OCI-LY1 (cell line): ENCODE measurements at regions not wholly inside any gene's neighbourhood (a gene's known extent, or its start where the extent isn't known, plus 50 kb on each side); places are given as distances from the start of the nearest gene placed in this dataset.

Experiments used
- H2AFZ ChIP-seq: fragments of 200-600 bp; sonication (generic), shearing (Covaris generic); 2 replicates; pipeline ENCODE4 v1.6.0; 2014; ENCODE audit warnings: antibody characterized with exemption, mild to moderate bottlenecking, low read length
- H3F3A ChIP-seq: fragments of 200-600 bp; sonication (generic), shearing (Covaris generic); 2 replicates; pipeline ENCODE4 v1.6.0; 2014; ENCODE audit warnings: mild to moderate bottlenecking, antibody characterized with exemption, low read length, moderate library complexity; ENCODE audit not compliant: insufficient read depth
- H3K27ac ChIP-seq: fragments of 200-600 bp; sonication (generic); 2 replicates; pipeline ENCODE4 v1.5.1; 2014; ENCODE audit warnings: low read length, mixed run types, mild to moderate bottlenecking, low read depth; ENCODE audit not compliant: poor library complexity, severe bottlenecking
- H3K27me3 ChIP-seq: fragments of 200-600 bp; sonication (generic); 2 replicates; pipeline ENCODE4 v1.6.0; 2014; ENCODE audit warnings: antibody characterized with exemption, mild to moderate bottlenecking, low read length, moderate library complexity; ENCODE audit not compliant: insufficient read depth
- H3K36me3 ChIP-seq: fragments of 200-600 bp; sonication (generic); 2 replicates; pipeline ENCODE4 v1.6.1; 2014; ENCODE audit warnings: mild to moderate bottlenecking, antibody characterized with exemption, low read length, moderate library complexity, mixed read lengths; ENCODE audit not compliant: insufficient read depth
- H3K4me1 ChIP-seq: fragments of 200-600 bp; sonication (generic); 2 replicates; pipeline ENCODE4 v1.5.1; 2014; ENCODE audit warnings: mild to moderate bottlenecking, low read length, moderate library complexity; ENCODE audit not compliant: insufficient read depth, severe bottlenecking
- H3K4me2 ChIP-seq: fragments of 200-600 bp; sonication (generic), shearing (Covaris generic); 2 replicates; pipeline ENCODE4 v1.6.1; 2014; ENCODE audit warnings: low read length
- H3K4me3 ChIP-seq: fragments of 200-600 bp; sonication (generic); 2 replicates; pipeline ENCODE4 v1.5.1; 2014; ENCODE audit warnings: low read length, low read depth, mild to moderate bottlenecking, mixed read lengths; ENCODE audit not compliant: poor library complexity, severe bottlenecking
- H3K79me2 ChIP-seq: fragments of 200-600 bp; shearing (Covaris generic); 2 replicates; pipeline ENCODE4 v1.6.1; 2016; ENCODE audit warnings: mixed run types, low read length, mixed read lengths; ENCODE audit not compliant: insufficient read depth
- H3K9ac ChIP-seq: fragments of 200-600 bp; sonication (generic), shearing (Covaris generic); 2 replicates; pipeline ENCODE4 v1.6.1; 2014; ENCODE audit warnings: mild to moderate bottlenecking, low read length, mixed read lengths
- H3K9me2 ChIP-seq: fragments of 200-600 bp; sonication (generic), shearing (Covaris generic); 2 replicates; pipeline ENCODE4 v1.6.1; 2014; ENCODE audit warnings: low read depth, mild to moderate bottlenecking, low read length, mixed read lengths
- H3K9me3 ChIP-seq: fragments of 200-600 bp; shearing (Covaris generic); 2 replicates; pipeline ENCODE4 v1.6.1; 2014; ENCODE audit warnings: low read length, mixed read lengths
- H4K20me1 ChIP-seq: fragments of 200-600 bp; sonication (generic), shearing (Covaris generic); 2 replicates; pipeline ENCODE4 v1.6.0; 2016; ENCODE audit warnings: mild to moderate bottlenecking, low read length; ENCODE audit not compliant: insufficient read depth
- EZH2 ChIP-seq: fragments of 200-600 bp; sonication (generic), shearing (Covaris generic); IDR thresholded peaks from 2 replicates; pipeline ENCODE4 v1.8.0; 2017; ENCODE audit warnings: borderline replicate concordance, mixed run types, mild to moderate bottlenecking, antibody characterized with exemption, low read length, moderate library complexity, mixed read lengths
- TF ChIP-seq, protein P1 (sequence below): fragments of 200-600 bp; sonication (generic), shearing (Covaris generic); IDR thresholded peaks from 2 replicates; pipeline ENCODE4 v1.5.1; 2017; ENCODE audit warnings: mild to moderate bottlenecking, antibody characterized with exemption, low read length, moderate library complexity, mixed read lengths

DNA sequence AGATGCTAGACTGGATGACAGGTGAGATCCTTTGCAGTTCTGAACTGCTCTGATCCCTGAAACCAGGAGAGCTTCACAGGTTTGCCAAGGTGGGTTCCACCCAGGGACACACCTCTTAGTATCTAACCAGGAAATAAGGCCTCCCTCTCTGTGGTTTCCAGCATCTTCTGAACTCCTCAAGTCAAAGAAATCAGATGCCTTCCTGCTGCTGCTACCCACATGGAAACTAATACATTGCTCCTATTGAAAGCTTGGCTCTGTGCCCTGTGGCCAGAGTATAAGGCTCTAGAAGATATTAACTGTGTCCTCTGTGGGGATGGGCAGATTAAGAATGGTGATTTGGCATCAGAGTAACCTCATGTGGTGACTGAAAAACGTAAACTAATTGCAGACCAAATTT is 75.0 kb upstream of the MRPS6 start:
- H3K9ac ChIP-seq = no peak overlapping the region
- peaks cover 9% of the 10 kb centered on the region for H3K4me1 ChIP-seq
- H3K36me3 ChIP-seq = no peaks in the 10 kb centered on the region; the same call in 1 of the 2 replicates
- no peak overlapping the region for H3K4me2 ChIP-seq
- no peaks in the 10 kb centered on the region for H3F3A ChIP-seq
- TF ChIP-seq, protein P1, sequence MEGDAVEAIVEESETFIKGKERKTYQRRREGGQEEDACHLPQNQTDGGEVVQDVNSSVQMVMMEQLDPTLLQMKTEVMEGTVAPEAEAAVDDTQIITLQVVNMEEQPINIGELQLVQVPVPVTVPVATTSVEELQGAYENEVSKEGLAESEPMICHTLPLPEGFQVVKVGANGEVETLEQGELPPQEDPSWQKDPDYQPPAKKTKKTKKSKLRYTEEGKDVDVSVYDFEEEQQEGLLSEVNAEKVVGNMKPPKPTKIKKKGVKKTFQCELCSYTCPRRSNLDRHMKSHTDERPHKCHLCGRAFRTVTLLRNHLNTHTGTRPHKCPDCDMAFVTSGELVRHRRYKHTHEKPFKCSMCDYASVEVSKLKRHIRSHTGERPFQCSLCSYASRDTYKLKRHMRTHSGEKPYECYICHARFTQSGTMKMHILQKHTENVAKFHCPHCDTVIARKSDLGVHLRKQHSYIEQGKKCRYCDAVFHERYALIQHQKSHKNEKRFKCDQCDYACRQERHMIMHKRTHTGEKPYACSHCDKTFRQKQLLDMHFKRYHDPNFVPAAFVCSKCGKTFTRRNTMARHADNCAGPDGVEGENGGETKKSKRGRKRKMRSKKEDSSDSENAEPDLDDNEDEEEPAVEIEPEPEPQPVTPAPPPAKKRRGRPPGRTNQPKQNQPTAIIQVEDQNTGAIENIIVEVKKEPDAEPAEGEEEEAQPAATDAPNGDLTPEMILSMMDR = no peak
- no peak for TF ChIP-seq EZH2
- H3K27ac ChIP-seq = no peak overlapping the region
- H2AFZ ChIP-seq = no peak overlapping the region
- H3K27me3 ChIP-seq = no peaks in the 10 kb centered on the region
- no peaks in the 10 kb centered on the region for H3K9me2 ChIP-seq
- no peak overlapping the region for H3K4me3 ChIP-seq
- no peaks in the 10 kb centered on the region for H4K20me1 ChIP-seq
- no peaks in the 10 kb centered on the region for H3K79me2 ChIP-seq
- peaks cover 4% of the 10 kb centered on the region; the same call in 1 of the 2 replicates for H3K9me3 ChIP-seq

DNA sequence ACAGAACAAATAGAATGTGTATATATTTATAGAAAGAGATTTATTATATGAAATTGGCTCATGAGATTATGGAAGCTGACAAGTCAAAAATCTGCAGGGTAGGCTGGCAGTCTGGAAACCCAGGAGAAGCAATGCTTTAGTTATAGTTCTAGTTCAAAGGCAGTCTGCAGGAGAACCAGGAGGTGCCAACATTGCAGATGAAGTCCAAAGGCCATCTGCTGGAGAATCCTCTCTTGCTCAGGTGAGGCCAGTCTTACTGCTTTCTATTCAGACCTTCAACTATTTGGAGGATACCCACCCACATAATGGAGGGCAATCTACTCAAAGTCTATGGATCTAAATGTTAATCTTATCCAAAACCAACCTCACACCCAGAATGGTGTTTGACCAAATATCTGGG is 75.9 kb upstream of the MRPS6 start:
- no peaks in the 10 kb centered on the region for H3K27me3 ChIP-seq
- H2AFZ ChIP-seq = no peak overlapping the region
- no peaks in the 10 kb centered on the region for H3F3A ChIP-seq
- H3K4me1 ChIP-seq = peaks cover 10% of the 10 kb centered on the region
- H3K4me2 ChIP-seq = no peak overlapping the region
- H3K9ac ChIP-seq = no peak overlapping the region
- H3K79me2 ChIP-seq = no peaks in the 10 kb centered on the region
- no peaks in the 10 kb centered on the region for H4K20me1 ChIP-seq
- no peaks in the 10 kb centered on the region for H3K9me2 ChIP-seq
- no peaks in the 10 kb centered on the region; the same call in 1 of the 2 replicates for H3K36me3 ChIP-seq
- no peak overlapping the region for H3K4me3 ChIP-seq
- peaks cover 9% of the 10 kb centered on the region; the same call in 1 of the 2 replicates for H3K9me3 ChIP-seq
- H3K27ac ChIP-seq = no peak overlapping the region
- TF ChIP-seq, protein P1 = no peak
- TF ChIP-seq EZH2 = no peak

DNA sequence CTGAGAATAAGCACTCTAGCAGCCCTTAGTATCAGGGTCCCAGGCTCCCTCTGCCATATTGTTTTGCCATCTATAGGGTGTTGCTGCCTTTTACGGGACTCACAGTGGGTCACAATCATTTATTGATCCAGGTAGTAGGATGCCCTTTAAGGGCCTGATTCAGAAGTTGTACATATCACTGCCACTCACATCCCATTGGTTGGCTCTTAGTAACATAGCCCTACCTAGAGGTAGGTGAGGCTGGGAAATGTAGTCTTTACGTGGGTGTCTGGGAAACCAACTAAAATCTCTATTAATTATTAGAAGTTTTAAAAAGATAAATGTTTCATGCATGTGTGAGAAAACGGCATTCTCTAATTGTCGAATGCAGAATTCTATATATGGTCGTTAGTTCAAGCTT is 78.8 kb upstream of the ATP5PO start:
- Histone ChIP-seq H2AFZ (peak overlapping the region; percentile 13; the same call in 1 of the 2 replicates), H3K36me3 (no peaks in the 10 kb centered on the region; the same call in 1 of the 2 replicates), H3K27me3 (no peaks in the 10 kb centered on the region), H3K9ac (no peak overlapping the region), H3K9me3 (peaks cover 15% of the 10 kb centered on the region; the same call in 1 of the 2 replicates), H4K20me1 (no peaks in the 10 kb centered on the region), H3K4me2 (no peak overlapping the region), H3K4me3 (no peak overlapping the region), H3F3A (no peaks in the 10 kb centered on the region), H3K9me2 (no peaks in the 10 kb centered on the region), H3K27ac (peak overlapping the region; percentile 53), H3K4me1 (peaks cover 10% of the 10 kb centered on the region), H3K79me2 (no peaks in the 10 kb centered on the region)
- TF ChIP-seq, protein P1 = no peak
- TF ChIP-seq EZH2 = no peak
